ENCODE measurements at regions not wholly inside any gene's neighbourhood (a gene's known extent, or its start where the extent isn't known, plus 50 kb on each side); places are given as distances from the start of the nearest gene placed in this dataset.

DNA sequence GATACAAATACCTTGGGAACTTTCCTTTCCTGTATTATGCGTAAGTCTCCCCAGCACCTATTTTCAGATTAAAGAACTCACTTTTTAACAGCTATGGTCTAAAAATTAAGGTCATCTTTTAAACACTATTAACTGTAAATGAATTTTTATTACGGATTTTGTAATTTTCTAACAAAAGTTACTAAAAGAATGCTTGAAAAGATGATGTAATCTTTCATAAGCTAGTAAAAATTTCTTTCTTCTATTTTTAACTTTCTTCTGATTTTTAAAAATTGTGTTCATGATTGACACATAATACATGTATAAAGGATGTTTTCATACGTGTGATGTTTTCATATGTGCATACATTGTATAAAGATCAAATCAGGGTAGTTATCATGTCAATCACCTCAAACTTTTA is 291.2 kb upstream of the MBL2 start:
- TF ChIP-seq, protein P1, sequence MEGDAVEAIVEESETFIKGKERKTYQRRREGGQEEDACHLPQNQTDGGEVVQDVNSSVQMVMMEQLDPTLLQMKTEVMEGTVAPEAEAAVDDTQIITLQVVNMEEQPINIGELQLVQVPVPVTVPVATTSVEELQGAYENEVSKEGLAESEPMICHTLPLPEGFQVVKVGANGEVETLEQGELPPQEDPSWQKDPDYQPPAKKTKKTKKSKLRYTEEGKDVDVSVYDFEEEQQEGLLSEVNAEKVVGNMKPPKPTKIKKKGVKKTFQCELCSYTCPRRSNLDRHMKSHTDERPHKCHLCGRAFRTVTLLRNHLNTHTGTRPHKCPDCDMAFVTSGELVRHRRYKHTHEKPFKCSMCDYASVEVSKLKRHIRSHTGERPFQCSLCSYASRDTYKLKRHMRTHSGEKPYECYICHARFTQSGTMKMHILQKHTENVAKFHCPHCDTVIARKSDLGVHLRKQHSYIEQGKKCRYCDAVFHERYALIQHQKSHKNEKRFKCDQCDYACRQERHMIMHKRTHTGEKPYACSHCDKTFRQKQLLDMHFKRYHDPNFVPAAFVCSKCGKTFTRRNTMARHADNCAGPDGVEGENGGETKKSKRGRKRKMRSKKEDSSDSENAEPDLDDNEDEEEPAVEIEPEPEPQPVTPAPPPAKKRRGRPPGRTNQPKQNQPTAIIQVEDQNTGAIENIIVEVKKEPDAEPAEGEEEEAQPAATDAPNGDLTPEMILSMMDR (IDR thresholded peaks at IDR 0.05), result no peak
- no peak for TF ChIP-seq POLR2A (IDR thresholded peaks at IDR 0.05)

All from heart left ventricle (tissue), 13 donors.